GM21576 (cell line): ENCODE measurements at regions not wholly inside any gene's neighbourhood (a gene's known extent, or its start where the extent isn't known, plus 50 kb on each side); places are given as distances from the start of the nearest gene placed in this dataset.

Experiments used
- ATAC-seq: cut with Tn5 transposase; IDR thresholded peaks from one replicate; pipeline ENCODE4 v1.9.1; 2021; ENCODE audit warnings: mild to moderate bottlenecking, moderate library complexity; ENCODE audit not compliant: unreplicated experiment

- no peak for ATAC-seq
These were observed 103.3 kb downstream of the DUSP10 start for GRCh38 chr1:221638595-221638994.

- no peak for ATAC-seq
These were observed 100.1 kb downstream of the DUSP10 start for GRCh38 chr1:221641811-221642210.

GRCh38 chr1:221643404-221644144 lies 98.3 kb downstream of the DUSP10 start:
- ATAC-seq: peak; percentile 65

GRCh38 chr1:221644145-221644448 lies 97.8 kb downstream of the DUSP10 start:
- peak; percentile 14 for ATAC-seq

- no peak for ATAC-seq
These were observed 97.1 kb downstream of the DUSP10 start for GRCh38 chr1:221644663-221645258.

GRCh38 chr1:221648201-221648600 lies 93.7 kb downstream of the DUSP10 start:
- ATAC-seq: no peak
